H1 (cell line): ENCODE measurements at regions not wholly inside any gene's neighbourhood (a gene's known extent, or its start where the extent isn't known, plus 50 kb on each side); places are given as distances from the start of the nearest gene placed in this dataset.

ENCODE experiments used
- ASH2L ChIP-seq: fragments of 200-600, 300-600 bp; sonication (generic); IDR thresholded peaks from one replicate; pipeline ENCODE4 v1.7.1; 2017; ENCODE audit warnings: low read length
- BACH1 ChIP-seq: IDR thresholded peaks from 2 replicates; pipeline ENCODE4 v1.6.1; 2012; ENCODE audit warnings: low read length, improper control_type of control experiment
- CBX5 ChIP-seq: fragments of 300-800, 300-1000 bp; sonication (generic); IDR thresholded peaks from 2 replicates; pipeline ENCODE4 v1.7.1; 2016; ENCODE audit warnings: antibody characterized with exemption, low read length, low read depth
- CTBP2 ChIP-seq: IDR thresholded peaks from 2 replicates; pipeline ENCODE4 v1.7.0; 2011; ENCODE audit warnings: borderline replicate concordance, mild to moderate bottlenecking, moderate library complexity, mixed read lengths, low read length; ENCODE audit not compliant: insufficient read depth, insufficient read length
- FOSL1 ChIP-seq: IDR thresholded peaks from 2 replicates; pipeline ENCODE4 v1.6.1; 2011; ENCODE audit warnings: mild to moderate bottlenecking, low read depth, low read length, moderate library complexity; ENCODE audit not compliant: insufficient read depth
- JUND ChIP-seq: IDR thresholded peaks from 2 replicates; pipeline ENCODE4 v1.6.1; 2011; ENCODE audit warnings: mild to moderate bottlenecking, improper control_type of control experiment, low read length
- KDM1A ChIP-seq: fragments of 200-600, 300-600 bp; sonication (generic); IDR thresholded peaks from 2 replicates; pipeline ENCODE4 v1.7.1; 2016; ENCODE audit warnings: mild to moderate bottlenecking, low read length, borderline replicate concordance
- SRF ChIP-seq: IDR thresholded peaks from 2 replicates; pipeline ENCODE4 v1.6.1; 2011; ENCODE audit warnings: mild to moderate bottlenecking, low read depth, low read length, moderate library complexity

DNA sequence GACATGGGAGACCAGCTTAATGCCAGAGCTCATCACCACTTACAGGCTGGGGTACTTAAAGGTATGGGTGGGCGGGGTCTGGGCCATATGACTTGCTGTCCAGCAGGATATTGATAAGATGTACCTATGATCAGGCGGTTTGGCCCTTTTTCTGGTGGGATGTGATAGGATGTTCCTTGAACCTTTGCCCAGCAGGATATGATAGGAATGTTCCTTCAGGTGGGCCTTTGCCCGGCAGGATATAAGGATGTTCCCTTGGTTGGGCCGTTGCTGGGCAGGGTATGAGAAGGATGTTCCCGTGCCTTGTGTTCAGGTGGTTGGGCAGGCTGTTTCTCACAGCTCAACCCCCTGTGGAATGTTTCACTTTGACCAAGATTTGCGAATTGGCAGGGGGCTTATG lies 187.2 kb upstream of the CXCL12 start (continued):
- no peak for TF ChIP-seq KDM1A
- TF ChIP-seq FOSL1 = no peak
- TF ChIP-seq JUND = no peak
- TF ChIP-seq BACH1 = no peak
- no peak for TF ChIP-seq CBX5
- no peak for TF ChIP-seq ASH2L
- TF ChIP-seq SRF = no peak
- no peak for TF ChIP-seq CTBP2
